H1 (cell line): ENCODE measurements at regions not wholly inside any gene's neighbourhood (a gene's known extent, or its start where the extent isn't known, plus 50 kb on each side); places are given as distances from the start of the nearest gene placed in this dataset.

ENCODE experiments used
- CTCF ChIA-PET: fragments of 300-600 bp; sonication (Branson Sonifier 250); formaldehyde crosslinking; loops from one replicate; lab custom pipeline; 2021; ENCODE audit not compliant: partially characterized antibody; lab: Charles Lee
- POLR2A ChIA-PET: fragments of 300-600 bp; sonication (Branson Sonifier 250); formaldehyde crosslinking; loops from one replicate; lab custom pipeline; 2021; ENCODE audit warnings: inconsistent platforms; ENCODE audit not compliant: partially characterized antibody; lab: Charles Lee
- DNase-seq, 2 experiments: peaks; one replicate each; pipeline versions ENCODE4 v3.0.0 to v3.0.0-alpha.2; 2010 to 2022; ENCODE audit warnings: low spot score in 2 of 2, low read depth in 1 of 2, mixed read lengths in 1 of 2
- FAIRE-seq: peaks from 2 replicates; lab custom pipeline; 2011; peaks lifted over from hg19 to GRCh38; lab: Jason Lieb, UNC
- H2AFZ ChIP-seq: 2 replicates; pipeline ENCODE4 v1.8.1; 2012; ENCODE audit warnings: low read length, inconsistent platforms
- H2AK5ac ChIP-seq: 2 replicates; pipeline ENCODE4 v1.6.1; 2013; ENCODE audit warnings: low read depth, low read length
- H2BK120ac ChIP-seq: replicated peaks from 2 replicates; pipeline ENCODE3; 2013; ENCODE audit warnings: low read depth, low read length, inconsistent platforms
- H2BK12ac ChIP-seq: 2 replicates; pipeline ENCODE4 v1.6.1; 2013; ENCODE audit warnings: low read depth, low read length
- H2BK15ac ChIP-seq: 2 replicates; pipeline ENCODE4 v1.6.1; 2013; ENCODE audit warnings: low read length
- H2BK20ac ChIP-seq: 2 replicates; pipeline ENCODE4 v1.6.1; 2013; ENCODE audit warnings: low read length
- H2BK5ac ChIP-seq: 2 replicates; pipeline ENCODE4 v1.6.1; 2013; ENCODE audit warnings: low read depth, low read length
- H3K14ac ChIP-seq: 2 replicates; pipeline ENCODE4 v1.6.1; 2013; ENCODE audit warnings: inconsistent platforms; ENCODE audit not compliant: insufficient read length
- H3K18ac ChIP-seq: 2 replicates; pipeline ENCODE4 v1.6.1; 2013; ENCODE audit warnings: low read length; ENCODE audit errors: extremely low read depth
- H3K23ac ChIP-seq: 2 replicates; pipeline ENCODE4 v1.6.1; 2013; ENCODE audit warnings: inconsistent platforms; ENCODE audit not compliant: insufficient read length
- H3K23me2 ChIP-seq: 2 replicates; pipeline ENCODE4 v1.6.1; 2013; ENCODE audit warnings: low read depth, low read length
- H3K27ac ChIP-seq: 2 replicates; pipeline ENCODE4 v1.6.1; 2011; ENCODE audit warnings: low read depth, low read length, inconsistent platforms
- H3K27me3 ChIP-seq, 4 experiments: replicated peaks in 1 of 4; 1 replicate in 1 of 4; 2 replicates in 3 of 4; pipeline versions ENCODE4 v1.6.1 to v1.8.1; 2011 to 2013; ENCODE audit warnings: low read length in 3 of 4, mild to moderate bottlenecking in 3 of 4, inconsistent platforms in 2 of 4, mixed read lengths in 2 of 4, moderate library complexity in 1 of 4; ENCODE audit not compliant: control insufficient read depth in 3 of 4, insufficient read depth in 3 of 4; ENCODE audit errors: extremely low read depth in 1 of 4
- H3K36me3 ChIP-seq, 4 experiments: 2 replicates each; pipeline versions ENCODE4 v1.6.1 to v1.8.1; 2011 to 2013; ENCODE audit warnings: mild to moderate bottlenecking in 4 of 4, low read length in 3 of 4, moderate library complexity in 2 of 4, control low read depth in 1 of 4, inconsistent platforms in 1 of 4; ENCODE audit not compliant: insufficient read depth in 4 of 4, control insufficient read depth in 2 of 4
- H3K4ac ChIP-seq: replicated peaks from 2 replicates; pipeline ENCODE3; 2013; ENCODE audit warnings: low read length, low read depth, mixed read lengths, inconsistent platforms; ENCODE audit not compliant: insufficient read length
- H3K4me1 ChIP-seq, 4 experiments: replicated peaks in 1 of 4; 1 replicate in 1 of 4; 2 replicates in 3 of 4; pipeline versions ENCODE4 v1.6.1 to v1.8.1; 2011 to 2013; ENCODE audit warnings: low read length in 3 of 4, inconsistent platforms in 2 of 4, mixed read lengths in 1 of 4; ENCODE audit not compliant: insufficient read depth in 4 of 4, control insufficient read depth in 3 of 4
- H3K4me2 ChIP-seq, 2 experiments: 2 replicates each; pipeline versions ENCODE4 v1.6.1 to v1.8.1; 2011 to 2013; ENCODE audit warnings: low read depth in 2 of 2, low read length in 2 of 2, control low read depth in 1 of 2, inconsistent platforms in 1 of 2, mild to moderate bottlenecking in 1 of 2; ENCODE audit not compliant: insufficient read depth in 1 of 2
- H3K4me3 ChIP-seq, 4 experiments: fragments of 200-600, 300-600 bp in 1 of 4; sonication (generic), shearing (Covaris generic), sonication (Bioruptor Twin) in 1 of 4; 2 replicates each; pipeline versions ENCODE4 v1.5.1 to v1.8.1; 2011 to 2016; ENCODE audit warnings: low read length in 4 of 4, low read depth in 3 of 4, control low read depth in 2 of 4, inconsistent platforms in 2 of 4, mild to moderate bottlenecking in 2 of 4, mixed read lengths in 1 of 4, moderate library complexity in 1 of 4; ENCODE audit not compliant: insufficient read depth in 2 of 4; ENCODE audit errors: extremely low read depth in 1 of 4
- H3K56ac ChIP-seq: replicated peaks from 2 replicates; pipeline ENCODE3; 2013; ENCODE audit warnings: low read depth, mild to moderate bottlenecking, mixed read lengths, low read length, inconsistent platforms; ENCODE audit not compliant: insufficient read length
- H3K79me1 ChIP-seq: 2 replicates; pipeline ENCODE4 v1.6.1; 2013; ENCODE audit warnings: low read depth, low read length, control low read depth
- H3K79me2 ChIP-seq, 2 experiments: 2 replicates each; pipeline versions ENCODE4 v1.6.1 to v1.8.1; 2012 to 2013; ENCODE audit warnings: low read length in 2 of 2, mild to moderate bottlenecking in 2 of 2, inconsistent platforms in 1 of 2; ENCODE audit not compliant: insufficient read depth in 2 of 2, control insufficient read depth in 1 of 2
- H3K9ac ChIP-seq, 4 experiments: replicated peaks in 1 of 4; 1 replicate in 1 of 4; 2 replicates in 3 of 4; pipeline versions ENCODE4 v1.6.1 to v1.8.1; 2011 to 2013; ENCODE audit warnings: low read depth in 3 of 4, low read length in 3 of 4, control low read depth in 2 of 4, mild to moderate bottlenecking in 2 of 4, moderate library complexity in 2 of 4, inconsistent platforms in 1 of 4; ENCODE audit errors: extremely low read depth in 1 of 4
- H3K9me3 ChIP-seq, 2 experiments: 2 replicates each; pipeline versions ENCODE4 v1.6.1 to v1.8.1; 2012 to 2013; ENCODE audit warnings: mild to moderate bottlenecking in 2 of 2, moderate library complexity in 2 of 2, control low read depth in 1 of 2, inconsistent platforms in 1 of 2, low read depth in 1 of 2, low read length in 1 of 2, mixed read lengths in 1 of 2; ENCODE audit not compliant: insufficient read depth in 2 of 2
- H4K20me1 ChIP-seq, 2 experiments: replicated peaks in 1 of 2; 2 replicates each; pipeline versions ENCODE3 to v1.8.1; 2011 to 2013; ENCODE audit warnings: inconsistent platforms in 2 of 2, low read length in 2 of 2, mild to moderate bottlenecking in 1 of 2; ENCODE audit not compliant: insufficient read depth in 2 of 2, control insufficient read depth in 1 of 2
- H4K5ac ChIP-seq: 2 replicates; pipeline ENCODE4 v1.6.1; 2013; ENCODE audit warnings: low read length, low read depth, mixed read lengths, inconsistent platforms; ENCODE audit not compliant: insufficient read length
- H4K8ac ChIP-seq: 2 replicates; pipeline ENCODE4 v1.8.0; 2013; ENCODE audit warnings: mild to moderate bottlenecking, moderate library complexity, low read length, inconsistent platforms; ENCODE audit not compliant: insufficient read depth; ENCODE audit errors: extremely low read depth
- H4K91ac ChIP-seq: replicated peaks from 2 replicates; pipeline ENCODE3; 2013; ENCODE audit warnings: low read length, mixed read lengths, inconsistent platforms; ENCODE audit not compliant: insufficient read length
- HDAC6 ChIP-seq: IDR thresholded peaks from one replicate; pipeline ENCODE4 v1.7.1; 2012; ENCODE audit warnings: low read depth, mild to moderate bottlenecking, inconsistent platforms, low read length, moderate library complexity
- JUN ChIP-seq: IDR thresholded peaks from 2 replicates; pipeline ENCODE4 v1.6.1; 2011; ENCODE audit warnings: low read depth, mild to moderate bottlenecking, improper control_type of control experiment, low read length
- RFX5 ChIP-seq: IDR thresholded peaks from 2 replicates; pipeline ENCODE4 v1.6.1; 2011; ENCODE audit warnings: low read depth, low read length, improper control_type of control experiment, borderline replicate concordance
- WGBS, 2 experiments: shearing (Covaris generic) in 1 of 2; methylation state at CpG; one replicate each; pipeline versions ENCODE4 v1.1.6 to v1.1.7; 2013 to 2015; ENCODE audit warnings: low lambda C conversion rate in 2 of 2, mixed read lengths in 2 of 2, inconsistent platforms in 1 of 2, low coverage in 1 of 2, missing lambda C conversion rate in 1 of 2; ENCODE audit not compliant: insufficient replicate concordance in 2 of 2, insufficient coverage in 1 of 2, insufficient read length in 1 of 2; ENCODE audit errors: extremely low coverage in 1 of 2, missing lambda C conversion rate in 1 of 2; 5-methylcytosine and 5-hydroxymethylcytosine counted together

GRCh38 chr5:4068171-4068570, 472.5 kb downstream of the IRX1 start:
- Histone ChIP-seq H3K9me3 (no peaks in the 10 kb centered on the region), H4K20me1 (no peaks in the 10 kb centered on the region), H3K36me3 (no peaks in the 10 kb centered on the region), H3K27me3 (no peaks in the 10 kb centered on the region), H2BK5ac (no peak overlapping the region), H3K23ac (no peak overlapping the region), H2BK15ac (no peak overlapping the region), H2AFZ (no peak overlapping the region; the same call in 1 of the 2 replicates), H4K5ac (no peak overlapping the region), H3K9ac (no peak overlapping the region), H3K4ac (no peak overlapping the region), H2BK12ac (no peak overlapping the region), H3K23me2 (no peaks in the 10 kb centered on the region), H3K4me1 (no peaks in the 10 kb centered on the region; a peak in 1 of 7 replicates), H3K4me2 (no peak overlapping the region), H4K91ac (no peak overlapping the region), H3K14ac (no peak overlapping the region), H3K18ac (no peak overlapping the region), H4K8ac (no peak overlapping the region), H3K79me1 (no peaks in the 10 kb centered on the region), H2BK20ac (no peak overlapping the region), H3K56ac (no peak overlapping the region), H3K4me3 (no peak overlapping the region), H2AK5ac (no peak overlapping the region), H3K27ac (no peak overlapping the region), H2BK120ac (no peak overlapping the region), H3K79me2 (no peaks in the 10 kb centered on the region)
- WGBS, 2 experiments = 95% methylated on average over 6 of the region's 6 CpGs; no CpG with 5 or more reads in 1 of the 2 experiments
- TF ChIP-seq HDAC6 (no peak), RFX5 (no peak), JUN (no peak)
- FAIRE-seq (no peak), DNase-seq (no peak)
- POLR2A ChIA-PET = no interaction called here
- CTCF ChIA-PET = interaction anchor here (0.6 to 1.7 kb wide), 4 partner anchors 9 to 464 kb away, joined by 3 to 6 read pairs (median 3); no protein-coding TSS in a partner anchor
